ENCODE measurements at regions not wholly inside any gene's neighbourhood (a gene's known extent, or its start where the extent isn't known, plus 50 kb on each side); places are given as distances from the start of the nearest gene placed in this dataset.

DNA sequence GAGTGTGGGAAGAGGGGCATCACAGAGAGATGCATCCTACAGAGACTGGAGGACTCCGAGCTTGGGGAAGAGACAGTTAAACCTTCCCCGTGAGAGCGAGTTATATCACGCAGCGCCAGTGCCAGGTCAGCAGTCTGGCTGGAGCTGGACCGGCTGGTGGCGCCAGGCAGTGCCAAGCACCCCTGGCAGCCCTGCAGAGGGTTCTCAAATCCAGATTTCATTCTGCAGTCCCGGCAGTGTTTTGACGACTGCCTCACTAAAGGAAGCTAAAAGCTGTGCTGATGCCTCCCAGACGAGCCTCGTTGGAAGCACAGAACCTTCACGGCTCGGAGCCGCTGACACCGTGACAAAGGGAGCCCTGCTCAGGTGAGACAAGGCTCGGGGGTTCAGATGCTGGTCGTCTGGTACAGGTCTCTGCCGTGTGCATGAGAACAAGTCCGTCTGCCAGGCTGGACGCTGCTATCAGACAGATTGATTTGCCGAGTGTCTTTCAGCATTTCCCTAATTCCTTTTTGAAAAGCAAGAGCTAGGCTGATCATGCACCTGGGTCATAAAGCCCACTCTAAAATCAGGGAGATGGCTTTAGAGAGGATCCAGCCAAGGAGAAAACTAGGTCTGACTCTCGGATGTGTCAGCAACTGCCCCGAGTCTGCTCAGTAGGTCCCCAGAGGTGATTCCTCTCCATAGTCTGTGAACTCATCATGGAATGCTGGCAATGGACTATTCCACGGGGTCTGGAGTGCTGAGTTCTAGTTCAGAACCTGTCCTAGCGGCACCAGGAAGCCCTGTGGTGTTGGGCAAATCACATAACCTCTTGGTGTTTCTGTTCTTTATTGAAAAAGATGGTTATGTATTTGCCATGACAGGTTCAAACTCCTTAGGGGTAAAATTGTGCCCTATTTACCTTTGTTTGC, 240.6 kb downstream of the SOX11 start:
- Histone ChIP-seq H2AK5ac (ENCODE audit: insufficient read length, low read length) (no peak overlapping the region), H3K79me1 (ENCODE audit: insufficient read depth, low read depth, low read length, poor library complexity, severe bottlenecking) (no peaks in the 10 kb centered on the region), H4K91ac (ENCODE audit: insufficient read length, low read depth, low read length) (no peak overlapping the region), H4K20me1 (ENCODE audit: control insufficient read depth, insufficient read depth, insufficient read length) (no peaks in the 10 kb centered on the region), H3K27ac (ENCODE audit: insufficient read length, low read depth, low read length) (no peak overlapping the region), H3K9ac (ENCODE audit: extremely low read depth, insufficient read length, low read length) (no peak overlapping the region), H3T11ph (ENCODE audit: low read length) (no peak overlapping the region), H3K9me3 (ENCODE audit: control insufficient read depth, low read depth, low read length) (peaks cover 4% of the 10 kb centered on the region), H3K56ac (ENCODE audit: insufficient read length, low read depth, low read length) (no peak overlapping the region), H2BK5ac (ENCODE audit: insufficient read length, low read length) (no peak overlapping the region), H2BK15ac (ENCODE audit: low read depth, low read length) (no peak overlapping the region), H3K23ac (ENCODE audit: insufficient read length, low read depth, low read length) (no peak overlapping the region), H4K8ac (replicated peaks; ENCODE audit: insufficient read length, low read depth, low read length) (no peak overlapping the region), H3K79me2 (ENCODE audit: insufficient read depth, low read length) (no peaks in the 10 kb centered on the region), H3K18ac (ENCODE audit: insufficient read length, low read depth, low read length) (no peak overlapping the region), H3K4me2 (ENCODE audit: insufficient read depth, insufficient read length, low read length) (no peak overlapping the region), H3K4ac (ENCODE audit: low read depth, low read length) (no peak overlapping the region), H2BK12ac (ENCODE audit: insufficient read length, low read depth, low read length) (no peak overlapping the region), H3K23me2 (ENCODE audit: insufficient read length, low read depth, low read length, poor library complexity, severe bottlenecking) (no peaks in the 10 kb centered on the region), H3K27me3 (ENCODE audit: insufficient read depth, low read length) (no peaks in the 10 kb centered on the region), H2BK20ac (ENCODE audit: low read depth, low read length, poor library complexity, severe bottlenecking) (no peak overlapping the region), H2AFZ (ENCODE audit: low read length) (no peak overlapping the region), H4K5ac (ENCODE audit: insufficient read length, low read depth, low read length) (no peak overlapping the region), H3K14ac (ENCODE audit: insufficient read depth, low read length) (no peak overlapping the region), H3K4me1 (ENCODE audit: insufficient read depth, low read length) (no peaks in the 10 kb centered on the region), H2BK120ac (ENCODE audit: low read depth, low read length, poor library complexity, severe bottlenecking) (no peak overlapping the region)
- H3K27me3 Mint-ChIP-seq (ENCODE audit: low read depth) = peaks cover 1% of the 10 kb centered on the region; the same call in 1 of the 2 replicates
- peaks cover 4 to 5% of the 10 kb centered on the region in 2 experiments; a peak in 3 of 4 replicates for H3K4me1 Mint-ChIP-seq
- peaks cover 6 to 10% of the 10 kb centered on the region in 2 experiments; a peak in 4 of 5 replicates for H3K9me3 Mint-ChIP-seq
- TF ChIP-seq, protein P1, sequence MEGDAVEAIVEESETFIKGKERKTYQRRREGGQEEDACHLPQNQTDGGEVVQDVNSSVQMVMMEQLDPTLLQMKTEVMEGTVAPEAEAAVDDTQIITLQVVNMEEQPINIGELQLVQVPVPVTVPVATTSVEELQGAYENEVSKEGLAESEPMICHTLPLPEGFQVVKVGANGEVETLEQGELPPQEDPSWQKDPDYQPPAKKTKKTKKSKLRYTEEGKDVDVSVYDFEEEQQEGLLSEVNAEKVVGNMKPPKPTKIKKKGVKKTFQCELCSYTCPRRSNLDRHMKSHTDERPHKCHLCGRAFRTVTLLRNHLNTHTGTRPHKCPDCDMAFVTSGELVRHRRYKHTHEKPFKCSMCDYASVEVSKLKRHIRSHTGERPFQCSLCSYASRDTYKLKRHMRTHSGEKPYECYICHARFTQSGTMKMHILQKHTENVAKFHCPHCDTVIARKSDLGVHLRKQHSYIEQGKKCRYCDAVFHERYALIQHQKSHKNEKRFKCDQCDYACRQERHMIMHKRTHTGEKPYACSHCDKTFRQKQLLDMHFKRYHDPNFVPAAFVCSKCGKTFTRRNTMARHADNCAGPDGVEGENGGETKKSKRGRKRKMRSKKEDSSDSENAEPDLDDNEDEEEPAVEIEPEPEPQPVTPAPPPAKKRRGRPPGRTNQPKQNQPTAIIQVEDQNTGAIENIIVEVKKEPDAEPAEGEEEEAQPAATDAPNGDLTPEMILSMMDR (conservative IDR thresholded peaks at IDR 0.05) = no peak
- no CpG with 5 or more reads among the region's 25 CpGs for WGBS (ENCODE audit: extremely low coverage, insufficient read length, low lambda C conversion rate)
- peaks cover 0 to 7% (median 6%) of the 10 kb centered on the region in 3 experiments; a peak in 5 of 7 replicates for H3K36me3 Mint-ChIP-seq (ENCODE audit: insufficient read depth in 1 of 3, low read depth in 3 of 3)
- H3K4me3 Mint-ChIP-seq = no peak overlapping the region
- no peak overlapping the region for H3K27ac Mint-ChIP-seq
- no peak for DNase-seq

All from H9 (cell line).